ENCODE measurements at regions not wholly inside any gene's neighbourhood (a gene's known extent, or its start where the extent isn't known, plus 50 kb on each side); places are given as distances from the start of the nearest gene placed in this dataset.

DNA sequence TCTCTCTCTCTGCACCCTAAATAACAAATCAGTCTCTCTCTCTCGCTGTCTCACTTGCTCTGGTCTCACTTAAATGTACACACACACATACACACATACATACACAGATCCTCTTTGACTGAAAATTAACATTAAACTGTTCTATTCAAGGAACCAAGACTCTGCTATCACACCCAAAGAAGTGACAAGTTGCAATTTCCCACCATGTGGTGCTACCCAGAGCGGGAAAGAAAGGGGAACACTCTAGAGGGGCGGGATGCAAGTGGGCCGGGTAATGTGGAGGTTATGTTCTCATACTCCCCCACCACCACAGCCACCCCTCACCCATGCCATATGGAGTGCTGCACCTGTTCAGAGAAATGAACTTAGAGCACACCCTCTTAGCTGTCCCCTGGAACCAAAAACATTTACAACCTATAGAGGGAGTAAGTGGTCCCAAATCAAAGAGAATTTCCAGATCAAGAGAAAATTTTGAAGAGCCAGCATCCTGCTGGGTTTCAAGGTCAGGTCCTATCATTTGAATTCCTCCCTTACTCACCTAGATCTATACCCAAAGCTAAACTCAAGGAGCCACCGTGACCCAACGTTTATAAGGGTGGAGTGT lies 319.4 kb downstream of the BRINP2 start:
- WGBS, 4 donors = 78 to 92% (median 86%) methylated on average over 6 of the region's 6 CpGs

DNA sequence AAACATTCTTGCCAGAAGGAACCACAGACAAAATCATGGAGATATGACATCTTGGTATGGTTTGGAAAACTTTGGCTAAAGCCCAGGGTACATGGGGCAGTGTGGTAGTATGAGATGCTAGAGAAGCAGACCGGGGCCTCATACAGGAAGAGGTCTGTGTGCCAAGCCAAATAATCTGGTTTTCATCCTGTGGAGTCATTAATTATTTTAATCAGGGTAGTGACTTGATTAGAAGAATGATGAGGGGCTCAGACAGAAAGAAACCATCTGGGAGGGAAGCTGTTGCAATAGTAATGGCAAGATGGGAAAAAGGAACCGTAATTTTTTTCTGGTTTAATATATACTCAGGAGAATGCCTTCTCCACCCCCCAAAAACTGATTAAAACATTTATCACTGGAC lies 318.0 kb downstream of the BRINP2 start:
- no peak for DNase-seq
- Histone ChIP-seq H3K4me1 (replicated peaks in 1 of 2) (no peaks in the 10 kb centered on the region), H3K27me3 (no peaks in the 10 kb centered on the region), H3K27ac (no peak overlapping the region), H3K36me3 (replicated peaks in 1 of 2) (no peaks in the 10 kb centered on the region), H3K9me3 (replicated peaks in 1 of 3) (peaks cover 0 to 8% (median 0%) of the 10 kb centered on the region in 3 donors), H3K4me3 (no peak overlapping the region)
- intact Hi-C loops (cut with DNase I) = no loop called here
- whole genome bisulfite sequencing, 4 donors = 42 to 59% (median 52%) methylated on average over 2 of the region's 2 CpGs
- TF ChIP-seq CTCF (IDR thresholded peaks at IDR 0.05) (no peak), POLR2A (IDR thresholded peaks at IDR 0.05) (no peak)

More for the DNA sequence above, 319.4 kb downstream of the BRINP2 start:
- H3K36me3 ChIP-seq (replicated peaks in 1 of 2) = no peaks in the 10 kb centered on the region
- H3K27me3 ChIP-seq = no peaks in the 10 kb centered on the region
- no peaks in the 10 kb centered on the region for H3K4me1 ChIP-seq (replicated peaks in 1 of 2)
- H3K4me3 ChIP-seq = no peak overlapping the region
- intact Hi-C loops (cut with DNase I) = no loop called here
- DNase-seq = no peak
- no peak for TF ChIP-seq CTCF (IDR thresholded peaks at IDR 0.05)
- TF ChIP-seq POLR2A (IDR thresholded peaks at IDR 0.05) = no peak
- H3K9me3 ChIP-seq (replicated peaks in 1 of 3) = peaks cover 0 to 9% (median 0%) of the 10 kb centered on the region in 3 donors
- H3K27ac ChIP-seq = no peak overlapping the region

- Histone ChIP-seq H3K27me3 (no peaks in the 10 kb centered on the region), H3K36me3 (replicated peaks in 1 of 2) (no peaks in the 10 kb centered on the region), H3K4me1 (replicated peaks in 1 of 2) (no peaks in the 10 kb centered on the region), H3K4me3 (no peak overlapping the region), H3K27ac (no peak overlapping the region), H3K9me3 (replicated peaks in 1 of 3) (no peaks in the 10 kb centered on the region)
- 14 to 54% (median 49%) methylated on average over 1 of the region's 1 CpG for WGBS, 4 donors
- DNase-seq = no peak
- no peak for TF ChIP-seq CTCF (IDR thresholded peaks at IDR 0.05)
- no peak for TF ChIP-seq POLR2A (IDR thresholded peaks at IDR 0.05)
- intact Hi-C loops (cut with DNase I) = no loop called here
Observed at GRCh38 chr1:177487481-177487880, 316.7 kb downstream of the BRINP2 start.

DNA sequence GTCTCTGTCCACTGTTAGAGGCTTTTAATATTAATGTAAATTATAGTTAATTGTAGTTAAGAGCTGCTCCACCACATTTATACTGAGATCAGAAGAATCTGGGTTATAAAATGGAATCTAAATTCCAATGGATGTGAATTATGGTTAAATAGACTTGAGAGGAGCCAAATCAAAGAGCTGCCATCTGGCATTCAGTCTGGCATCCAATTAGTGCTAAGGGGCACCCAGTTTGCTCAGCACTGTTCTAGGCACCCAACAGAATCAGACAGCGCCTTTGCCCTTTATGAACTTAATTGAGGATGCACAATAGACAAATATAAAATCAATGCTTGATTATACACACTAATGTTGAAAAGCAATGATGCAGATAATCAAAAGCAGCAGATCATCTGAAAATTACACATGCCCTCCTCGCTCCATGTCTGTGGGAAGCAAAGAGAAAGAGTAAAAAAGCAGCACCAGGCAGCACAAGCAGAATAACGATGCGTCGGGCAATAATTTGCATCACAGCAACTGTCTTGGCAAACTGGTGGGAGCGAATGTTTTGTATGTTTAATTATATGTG lies 310.1 kb downstream of the BRINP2 start:
- Histone ChIP-seq H3K27ac (no peak overlapping the region), H3K4me3 (no peak overlapping the region), H3K36me3 (replicated peaks in 1 of 2) (no peaks in the 10 kb centered on the region), H3K27me3 (no peaks in the 10 kb centered on the region), H3K9me3 (replicated peaks in 1 of 3) (no peaks in the 10 kb centered on the region), H3K4me1 (replicated peaks in 1 of 2) (no peaks in the 10 kb centered on the region)
- no peak for TF ChIP-seq POLR2A (IDR thresholded peaks at IDR 0.05)
- no peak for TF ChIP-seq CTCF (IDR thresholded peaks at IDR 0.05)
- 79 to 91% (median 89%) methylated on average over 6 of the region's 6 CpGs for WGBS, 4 donors
- intact Hi-C loops (cut with DNase I) = no loop called here
- DNase-seq = no peak

Data from adrenal gland (tissue), 9 donors.